GM19025 (cell line): ENCODE measurements at regions not wholly inside any gene's neighbourhood (a gene's known extent, or its start where the extent isn't known, plus 50 kb on each side); places are given as distances from the start of the nearest gene placed in this dataset.
"Not testable (repeated sequence)": the region's sequence is repeated elsewhere in the genome, so short reads cannot be mapped to it uniquely, and the experiment has no call there.

Experiments used
- ATAC-seq: cut with Tn5 transposase; IDR thresholded peaks from one replicate; pipeline ENCODE4 v1.9.1; 2021; ENCODE audit warnings: mild to moderate bottlenecking, low read depth, moderate library complexity; ENCODE audit not compliant: unreplicated experiment

DNA sequence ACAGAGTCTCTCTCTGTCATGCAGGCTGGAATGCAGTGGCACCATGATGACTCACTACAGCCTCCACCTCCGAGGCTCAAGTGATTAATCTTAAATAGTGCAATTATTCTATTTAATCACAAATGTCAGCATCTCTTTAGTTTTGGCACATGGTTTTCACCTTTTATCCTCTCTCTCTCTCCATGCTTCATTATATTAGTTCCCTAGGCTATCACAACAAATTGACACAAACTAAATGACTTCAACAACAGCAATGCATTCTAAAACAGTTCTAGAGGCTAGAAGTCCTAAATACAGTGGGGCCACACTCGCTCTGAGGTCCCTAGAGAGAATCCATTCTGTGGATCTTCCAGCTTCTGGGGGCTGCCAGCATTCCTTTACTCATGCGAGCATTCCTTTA is 178.2 kb upstream of the ZNG1F start:
- ATAC-seq = not testable (repeated sequence)

- not testable (repeated sequence) for ATAC-seq
Measured at GRCh38 chr9:41361790-41362189, 172.7 kb upstream of the ZNG1F start.

DNA sequence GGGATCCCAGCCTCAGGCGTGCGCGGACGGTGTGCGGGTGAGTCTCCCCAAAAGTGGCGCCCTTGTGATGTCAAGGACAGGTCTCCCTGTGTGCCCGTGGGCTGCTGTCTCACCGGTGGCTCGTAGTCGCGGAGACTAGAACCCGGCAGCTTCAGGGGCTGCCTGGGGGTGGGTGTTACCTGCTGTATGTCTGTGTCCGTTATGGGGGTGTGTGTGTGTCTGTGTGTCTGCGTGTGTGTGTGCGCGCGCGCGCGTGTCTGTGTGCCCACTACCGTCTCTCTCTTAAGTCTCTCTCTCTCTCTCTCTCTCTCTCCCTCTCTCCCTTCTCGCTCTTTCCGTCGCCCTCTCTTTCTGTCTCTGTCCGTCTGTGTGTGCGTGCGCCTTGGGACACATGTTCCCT is 170.0 kb upstream of the ZNG1F start:
- ATAC-seq = not testable (repeated sequence)

DNA sequence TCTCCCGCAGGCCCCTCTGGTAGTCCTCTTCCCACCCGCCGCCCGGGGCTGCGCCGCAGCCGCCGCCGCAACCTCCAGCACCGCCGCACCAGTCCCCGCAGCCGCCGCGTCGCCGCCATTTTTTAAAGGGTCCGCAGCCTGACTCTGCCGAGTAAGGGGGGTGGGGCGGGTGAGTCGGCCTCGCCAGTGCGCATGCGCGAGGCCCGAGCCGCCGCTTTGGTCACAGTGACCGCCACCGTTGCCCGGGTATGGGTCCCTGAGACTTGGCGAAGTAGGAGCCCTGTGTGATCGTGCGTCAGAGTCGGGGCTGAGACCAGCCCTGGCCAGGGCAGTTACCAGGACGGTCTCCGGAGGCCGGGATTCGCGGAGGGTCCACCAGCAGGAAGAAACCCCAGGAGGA is 169.6 kb upstream of the ZNG1F start:
- ATAC-seq = not testable (repeated sequence)

DNA sequence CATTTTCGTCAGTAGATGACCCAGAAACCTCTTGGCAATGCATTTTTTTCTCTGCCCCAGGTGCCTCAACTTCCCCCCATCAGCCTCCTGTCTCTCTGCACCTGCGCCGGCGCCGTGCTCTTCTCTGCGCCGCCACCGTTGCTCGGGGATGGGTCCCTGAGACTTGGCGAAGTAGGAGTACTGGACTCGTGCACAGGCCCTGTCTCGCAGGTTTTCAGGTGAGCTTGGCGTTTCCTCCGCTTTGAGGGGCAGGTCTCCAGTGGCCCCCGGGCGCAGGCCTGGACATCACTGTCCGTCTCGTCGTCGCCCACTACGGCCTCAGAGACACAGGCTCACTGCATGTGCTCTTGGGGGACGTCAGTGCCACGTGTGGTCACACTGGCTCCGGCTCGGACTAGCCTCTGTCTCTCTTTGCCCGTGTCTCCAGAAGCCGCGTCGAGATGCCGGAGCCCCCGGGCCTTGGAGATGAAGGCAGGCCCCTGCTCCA is 168.8 kb upstream of the ZNG1F start:
- ATAC-seq = not testable (repeated sequence)

GRCh38 chr9:41357350-41357748 is 168.2 kb upstream of the ZNG1F start:
- ATAC-seq = not testable (repeated sequence)

- ATAC-seq = not testable (repeated sequence)
Measured at GRCh38 chr9:41356588-41357349, 167.7 kb upstream of the ZNG1F start.

DNA sequence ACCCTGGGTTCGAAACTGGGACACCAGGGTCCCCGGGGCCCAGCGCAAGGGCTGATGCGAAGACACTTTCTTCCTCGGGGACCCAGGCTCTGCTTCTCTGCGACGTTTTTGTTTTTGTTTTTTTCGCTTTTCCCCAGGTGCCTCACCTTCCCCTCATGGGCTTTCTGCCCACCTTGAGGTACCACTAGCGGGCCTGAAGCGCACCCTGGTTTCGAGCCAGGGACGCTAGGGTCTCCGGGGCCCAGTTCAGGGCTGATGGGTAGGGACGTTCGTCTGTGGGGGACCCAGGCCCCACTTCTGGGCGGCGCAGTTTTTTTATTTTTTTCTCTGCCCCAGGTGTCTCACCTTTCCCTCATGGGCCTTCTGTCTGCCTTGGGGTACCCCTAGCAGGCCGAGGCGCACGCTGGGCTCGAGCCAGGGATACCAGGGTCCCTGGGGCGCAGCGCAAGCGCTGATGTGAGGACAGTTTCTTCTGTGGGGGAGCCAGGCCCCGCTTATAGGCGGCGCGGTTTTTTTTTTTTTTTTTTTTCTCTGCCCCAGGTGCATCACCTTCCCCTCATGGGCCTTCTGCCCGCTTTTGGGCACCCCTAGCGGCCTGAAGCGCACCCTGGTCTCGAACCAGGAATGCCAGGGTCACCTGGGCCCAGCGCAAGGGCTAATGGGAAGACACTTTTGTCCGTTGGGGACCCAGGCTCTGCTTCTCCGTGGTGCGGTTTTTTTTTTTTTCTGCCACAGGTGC is 166.8 kb upstream of the ZNG1F start:
- not testable (repeated sequence) for ATAC-seq

- ATAC-seq = not testable (repeated sequence)
Measured at GRCh38 chr9:41354978-41355377, 165.9 kb upstream of the ZNG1F start.

DNA sequence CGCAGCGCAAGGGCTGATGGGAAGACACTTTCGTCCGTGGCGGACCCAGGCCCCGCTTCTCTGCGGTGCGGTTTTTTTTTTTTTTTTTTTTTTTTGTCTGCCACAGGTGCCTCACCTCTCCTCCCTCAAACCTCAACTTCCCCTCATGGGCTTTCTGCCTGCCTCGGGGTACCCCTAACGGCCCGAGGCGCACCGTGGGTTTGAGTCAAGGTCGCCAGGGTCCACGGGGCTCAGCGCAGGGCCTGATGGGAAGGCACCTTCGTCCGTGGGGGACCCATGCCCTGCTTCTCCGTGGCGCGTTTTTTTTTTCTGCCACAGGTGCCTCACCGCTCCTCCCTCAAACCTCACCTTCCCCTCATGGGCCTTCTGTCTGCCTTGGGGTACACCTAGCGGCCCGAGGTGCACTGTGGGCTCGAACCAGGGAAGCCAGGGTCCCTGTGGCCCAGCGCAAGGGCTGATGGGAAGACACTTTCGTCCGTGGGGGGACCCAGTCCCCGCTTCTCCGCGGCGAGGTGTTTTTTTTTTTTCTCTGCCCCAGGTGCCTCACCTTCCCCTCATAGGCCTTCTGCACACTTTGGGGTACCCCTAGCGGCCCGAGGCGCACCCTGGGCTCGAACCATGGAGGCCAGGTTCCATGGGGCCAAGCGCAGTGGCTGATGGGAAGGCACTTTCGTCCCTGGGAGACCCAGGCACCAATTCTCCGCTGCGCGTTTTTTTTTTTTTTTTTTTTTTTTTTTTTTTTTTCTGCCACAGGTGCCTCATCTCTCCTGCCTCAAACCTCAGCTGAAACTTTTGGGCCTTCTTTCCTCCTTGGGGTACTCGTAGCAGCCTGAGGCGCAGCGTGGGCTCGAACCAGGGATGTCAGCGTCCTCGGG is 165.2 kb upstream of the ZNG1F start:
- ATAC-seq = not testable (repeated sequence)

GRCh38 chr9:41353026-41353425 is 163.9 kb upstream of the ZNG1F start:
- ATAC-seq = not testable (repeated sequence)

DNA sequence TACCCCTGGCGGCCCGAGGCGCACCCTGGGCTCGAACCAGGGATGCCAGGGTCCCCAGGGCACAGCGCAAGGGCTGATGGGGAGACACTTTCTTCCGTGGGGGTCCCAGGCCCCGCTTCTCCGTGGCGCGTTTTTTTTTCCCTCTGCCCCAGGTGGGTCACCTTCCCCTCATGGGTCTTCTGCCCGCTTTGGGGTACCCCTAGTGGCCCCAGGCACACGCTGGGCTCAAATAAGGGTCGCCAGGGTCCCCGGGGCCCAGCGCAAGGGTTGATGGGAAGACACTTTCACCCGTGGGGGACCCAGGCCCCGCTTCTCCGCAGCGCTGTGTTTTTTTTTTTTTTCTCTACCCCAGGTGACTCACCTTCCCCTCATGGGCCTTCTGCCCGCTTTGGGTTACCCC is 163.3 kb upstream of the ZNG1F start:
- not testable (repeated sequence) for ATAC-seq

- not testable (repeated sequence) for ATAC-seq
Measured at GRCh38 chr9:41347893-41348292, 158.8 kb upstream of the ZNG1F start.

DNA sequence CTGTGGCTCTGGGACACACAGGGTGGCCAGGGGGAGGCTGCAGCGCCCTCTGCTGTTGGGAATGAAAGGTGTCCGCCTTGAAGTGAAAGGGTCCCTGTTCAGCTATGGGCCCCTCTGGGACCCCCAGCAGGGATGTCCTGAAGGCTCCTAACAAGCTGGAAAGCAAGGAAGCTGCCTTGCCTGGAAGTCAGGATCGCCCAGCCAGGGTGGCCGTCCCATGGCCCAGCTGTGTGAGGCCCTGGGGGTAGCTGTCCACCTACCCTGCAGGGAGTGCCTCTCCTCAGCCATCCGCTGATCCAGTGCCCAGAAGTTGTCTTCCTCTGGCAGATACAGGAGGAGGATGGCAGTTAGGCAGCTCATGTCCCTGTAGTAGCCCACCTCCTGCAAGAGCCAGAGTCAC is 143.4 kb upstream of the ZNG1F start:
- ATAC-seq = not testable (repeated sequence)

GRCh38 chr9:41321277-41321676 is 132.2 kb upstream of the ZNG1F start:
- not testable (repeated sequence) for ATAC-seq

DNA sequence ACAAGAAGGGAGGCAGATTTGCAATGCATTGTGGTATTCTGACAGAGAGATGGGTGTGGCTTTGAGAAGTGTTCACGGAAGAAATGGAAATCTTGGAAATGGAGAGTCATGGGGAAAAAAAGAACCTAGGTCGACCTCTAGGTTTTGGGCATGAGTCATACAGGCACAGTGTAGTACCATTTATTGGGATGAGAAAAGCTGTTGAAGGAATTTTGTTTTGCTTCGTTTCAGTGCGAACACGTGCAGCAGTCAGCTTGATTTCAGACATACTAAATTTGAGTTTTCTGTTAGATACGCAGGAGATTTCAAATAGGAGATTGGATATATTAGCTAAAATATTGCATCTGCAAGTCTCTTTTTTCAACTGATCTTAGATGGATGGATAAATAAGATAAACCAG is 119.8 kb upstream of the ZNG1F start:
- ATAC-seq = not testable (repeated sequence)

GRCh38 chr9:41285744-41286143 is 96.6 kb upstream of the ZNG1F start:
- not testable (repeated sequence) for ATAC-seq

DNA sequence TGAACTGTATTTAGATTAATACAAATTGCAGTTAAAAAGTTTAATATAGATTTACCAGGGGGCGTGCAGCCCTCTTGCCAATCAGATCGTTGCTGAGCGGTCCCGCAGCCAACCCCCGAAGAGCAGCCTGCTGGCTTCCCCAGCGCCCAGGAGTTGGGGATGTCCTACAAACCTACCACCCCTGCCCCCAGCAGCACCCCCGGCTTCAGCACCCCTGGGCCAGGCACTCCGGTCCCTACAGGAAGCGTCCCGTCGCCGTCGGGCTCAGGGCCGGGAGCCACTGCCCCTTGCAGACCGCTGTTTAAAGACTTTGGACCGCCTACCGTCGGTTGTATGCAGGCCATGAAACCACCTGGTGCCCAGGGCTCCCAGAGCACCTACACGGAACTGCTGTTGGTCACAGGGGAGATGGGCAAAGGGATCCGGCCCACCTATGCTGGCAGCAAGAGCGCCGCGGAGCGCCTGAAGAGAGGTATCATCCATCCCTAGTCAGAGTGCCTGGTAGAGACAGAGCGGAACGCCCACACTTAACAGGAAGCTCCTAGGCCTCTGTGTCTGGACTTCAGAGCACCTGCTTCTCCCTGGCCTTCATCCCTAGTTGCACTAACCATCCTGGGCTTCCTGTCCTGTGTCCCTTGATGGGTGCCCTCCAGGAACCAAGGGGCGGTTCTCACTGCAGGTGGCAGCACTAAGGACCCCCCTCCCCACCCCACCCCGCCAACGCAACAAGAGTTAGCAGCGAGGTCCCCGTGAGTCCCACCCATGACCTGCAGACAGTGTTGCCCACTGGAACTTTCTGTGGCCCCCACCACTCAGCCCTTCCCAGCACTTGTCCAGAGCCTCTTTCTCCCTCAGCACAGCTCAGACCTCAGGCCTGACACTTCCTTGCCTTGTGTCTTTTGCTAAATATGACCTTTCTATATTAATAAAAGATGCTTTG is 91.5 kb upstream of the ZNG1F start:
- ATAC-seq = not testable (repeated sequence)

DNA sequence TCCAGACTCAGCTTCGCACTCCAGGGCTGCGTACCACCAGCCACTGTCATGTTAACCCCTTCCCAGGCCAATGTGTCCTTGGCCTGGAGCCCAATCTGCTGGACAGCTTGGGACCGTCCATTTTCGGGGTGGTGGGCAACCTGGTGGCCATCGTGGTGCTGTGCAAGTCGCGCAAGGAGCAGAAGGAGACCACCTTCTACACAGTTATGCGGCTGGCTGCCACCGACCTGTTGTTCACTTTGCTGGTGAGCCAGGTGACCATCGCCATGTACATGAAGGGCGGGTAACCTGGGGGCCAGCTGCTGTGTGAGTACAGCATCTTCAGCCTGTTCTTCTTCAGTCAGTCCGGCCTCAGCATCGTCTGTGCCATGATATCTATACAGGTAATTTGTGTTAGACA is 90.3 kb upstream of the ZNG1F start:
- not testable (repeated sequence) for ATAC-seq
